Stimulated activated CD4-positive, alpha-beta T cell treated with anti-CD3 and anti-CD28 coated beads, Interleukin-2, amount 100 ng/mL, for 48 hours (primary cell): ENCODE measurements at regions not wholly inside any gene's neighbourhood (a gene's known extent, or its start where the extent isn't known, plus 50 kb on each side); places are given as distances from the start of the nearest gene placed in this dataset.

ENCODE experiments used
- DNase-seq, 2 donors: peaks; one replicate each; pipeline ENCODE4 v3.0.0-alpha.2; 2020

- DNase-seq = peak; percentile 16 to 26
Measured at GRCh38 chr7:21253740-21254687, 173.9 kb upstream of the SP4 start.

DNA sequence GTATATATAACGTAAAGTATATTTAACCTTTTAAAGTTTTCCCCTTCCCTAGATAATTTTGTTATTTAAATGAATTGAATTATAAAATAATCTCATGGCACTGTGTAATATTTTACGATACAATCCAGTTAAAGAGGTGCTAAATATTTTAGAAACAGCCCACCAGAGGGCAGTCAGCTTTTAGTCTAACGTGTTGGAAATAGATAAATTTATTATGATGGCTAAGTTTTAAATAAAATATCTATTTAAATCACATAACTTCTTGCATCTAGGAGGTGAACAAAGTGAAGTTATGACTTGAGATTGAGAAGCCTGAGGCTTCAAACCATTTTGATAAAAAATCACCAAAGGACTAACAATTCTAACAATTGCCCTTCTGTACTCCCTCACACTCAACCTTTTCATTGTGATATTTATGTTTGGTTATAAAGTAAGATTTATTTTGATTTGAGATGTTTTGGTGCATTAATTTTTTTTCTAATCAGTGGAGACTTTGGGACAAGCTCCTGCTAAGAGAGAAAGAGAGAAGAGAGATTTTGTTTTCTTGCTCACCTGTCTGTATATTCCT lies 171.5 kb upstream of the SP4 start:
- DNase-seq = peak in 1 of 2 donors; percentile 5

GRCh38 chr7:21260939-21261338 lies 166.9 kb upstream of the SP4 start:
- no peak for DNase-seq

GRCh38 chr7:21261627-21262594 lies 166.0 kb upstream of the SP4 start:
- DNase-seq = peak; percentile 27 to 28

- DNase-seq = no peak
Measured at GRCh38 chr7:21269021-21269420, 158.9 kb upstream of the SP4 start.

GRCh38 chr7:21276471-21277035 lies 151.3 kb upstream of the SP4 start:
- no peak for DNase-seq

DNA sequence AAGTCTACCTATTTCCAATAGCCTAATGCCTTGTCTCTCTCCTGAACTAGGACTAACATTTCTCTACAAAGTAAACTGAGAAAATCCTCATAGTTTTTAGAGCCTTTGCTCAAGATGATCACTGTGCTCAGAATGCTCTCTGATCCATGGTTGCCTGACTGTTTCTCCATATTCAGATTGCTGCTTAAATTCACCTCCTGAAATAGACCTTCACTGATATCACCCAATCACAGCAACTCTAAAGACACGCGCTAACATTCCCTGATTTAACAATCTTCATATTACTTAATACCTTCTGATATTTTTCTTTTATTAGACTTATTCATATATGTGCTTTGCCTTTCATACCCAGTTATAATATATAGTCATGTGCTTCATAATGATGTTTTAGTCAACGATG lies 148.9 kb upstream of the SP4 start:
- DNase-seq = no peak

GRCh38 chr7:21281193-21281592 lies 146.7 kb upstream of the SP4 start:
- no peak for DNase-seq

DNA sequence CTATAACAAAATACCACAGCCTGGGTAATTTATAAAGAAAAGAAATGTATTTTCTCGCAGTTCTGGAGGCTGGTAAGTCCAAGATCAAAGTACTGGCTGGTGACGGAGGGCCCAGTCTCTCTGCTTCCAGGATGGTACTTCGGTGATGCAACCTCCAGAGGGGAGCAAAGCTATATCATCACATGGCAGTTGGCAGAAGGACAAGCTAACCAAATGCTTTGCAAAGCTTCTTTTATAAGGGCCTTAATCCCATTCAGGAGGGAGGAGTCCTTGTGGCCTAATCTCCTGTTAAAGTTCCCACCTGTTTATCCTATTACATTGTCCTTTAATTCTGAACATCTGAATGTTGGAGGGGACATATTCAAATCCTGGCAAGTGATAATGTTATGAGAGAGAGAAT lies 134.1 kb upstream of the SP4 start:
- DNase-seq = no peak

- no peak for DNase-seq
Measured at GRCh38 chr7:21299766-21300165, 128.1 kb upstream of the SP4 start.

- DNase-seq = no peak
Measured at GRCh38 chr7:21300692-21301091, 127.2 kb upstream of the SP4 start.

DNA sequence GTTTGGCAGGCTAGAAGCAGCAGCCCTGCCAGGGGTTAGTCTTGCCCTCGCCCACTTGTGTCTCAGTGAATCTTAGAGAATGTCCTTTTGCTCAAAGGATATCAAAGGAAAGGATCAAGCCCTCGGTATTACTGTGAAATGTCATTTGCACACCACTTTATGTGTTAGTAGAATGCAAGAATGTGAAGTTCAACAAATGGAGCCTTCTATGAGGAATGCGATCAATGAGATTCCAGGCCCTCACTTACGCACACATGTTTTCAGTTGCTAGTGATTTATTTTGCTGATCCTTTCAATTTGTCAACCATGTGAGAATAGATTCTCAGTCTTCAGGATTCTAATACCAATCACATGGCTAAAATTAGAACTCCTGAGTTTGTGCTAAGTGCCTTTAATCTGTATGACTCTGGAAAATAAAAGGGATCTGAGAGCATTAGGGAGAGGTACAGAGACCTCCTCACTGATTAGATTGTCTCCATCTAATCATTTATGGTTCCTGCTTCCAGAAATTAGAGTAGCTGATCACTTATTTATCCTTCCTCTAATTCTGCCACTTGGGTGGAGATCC lies 123.0 kb upstream of the SP4 start:
- no peak for DNase-seq

GRCh38 chr7:21305455-21306235 lies 122.2 kb upstream of the SP4 start:
- no peak for DNase-seq

- DNase-seq = no peak
Measured at GRCh38 chr7:21314954-21315353, 112.9 kb upstream of the SP4 start.

DNA sequence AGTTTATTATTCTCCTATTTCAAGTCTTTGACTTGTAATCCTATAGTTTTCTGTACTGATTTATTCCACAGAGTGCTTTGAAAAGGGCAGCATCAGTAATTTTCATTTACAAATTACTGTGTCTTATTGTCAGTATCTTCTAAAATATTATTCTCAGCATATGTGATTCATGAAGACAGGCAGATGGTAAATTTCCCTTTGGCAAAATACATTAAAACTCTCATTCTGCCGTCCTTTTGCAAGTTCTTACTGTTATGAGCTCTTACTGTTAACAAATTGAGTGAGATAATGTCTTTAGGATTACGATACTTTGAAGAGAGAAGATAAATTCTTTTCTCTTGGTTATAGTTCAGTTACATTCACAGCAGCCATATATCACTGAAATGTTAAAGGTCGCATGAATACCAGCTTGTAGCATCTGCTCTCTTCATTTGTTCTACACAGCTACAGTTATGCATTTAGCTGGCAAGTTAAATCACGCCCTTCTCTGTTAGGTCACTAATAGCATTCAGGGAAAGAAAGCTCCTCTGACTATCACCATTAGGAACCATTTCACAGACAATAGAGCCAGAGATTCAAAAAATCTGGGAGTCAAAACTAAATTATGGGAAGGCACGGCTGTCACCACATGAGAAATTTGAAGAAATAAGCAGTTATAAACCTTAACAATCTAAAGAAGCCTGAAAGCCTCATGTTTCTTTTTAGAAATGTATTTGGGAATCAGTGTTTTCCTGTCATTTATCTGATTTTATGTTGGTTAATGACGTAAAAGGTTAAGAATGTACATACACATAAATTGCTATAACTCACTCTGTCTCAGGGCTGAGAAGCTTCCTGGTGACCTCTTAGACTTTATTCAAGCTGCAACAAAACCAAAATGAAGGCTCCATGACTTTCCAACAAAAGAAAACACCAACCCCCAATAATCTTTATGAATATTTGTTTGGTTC lies 109.6 kb upstream of the SP4 start:
- no peak for DNase-seq

GRCh38 chr7:21318916-21319270 lies 109.0 kb upstream of the SP4 start:
- no peak for DNase-seq

GRCh38 chr7:21326241-21326640 lies 101.6 kb upstream of the SP4 start:
- DNase-seq = no peak

- no peak for DNase-seq
Measured at GRCh38 chr7:21326921-21327320, 101.0 kb upstream of the SP4 start.

DNA sequence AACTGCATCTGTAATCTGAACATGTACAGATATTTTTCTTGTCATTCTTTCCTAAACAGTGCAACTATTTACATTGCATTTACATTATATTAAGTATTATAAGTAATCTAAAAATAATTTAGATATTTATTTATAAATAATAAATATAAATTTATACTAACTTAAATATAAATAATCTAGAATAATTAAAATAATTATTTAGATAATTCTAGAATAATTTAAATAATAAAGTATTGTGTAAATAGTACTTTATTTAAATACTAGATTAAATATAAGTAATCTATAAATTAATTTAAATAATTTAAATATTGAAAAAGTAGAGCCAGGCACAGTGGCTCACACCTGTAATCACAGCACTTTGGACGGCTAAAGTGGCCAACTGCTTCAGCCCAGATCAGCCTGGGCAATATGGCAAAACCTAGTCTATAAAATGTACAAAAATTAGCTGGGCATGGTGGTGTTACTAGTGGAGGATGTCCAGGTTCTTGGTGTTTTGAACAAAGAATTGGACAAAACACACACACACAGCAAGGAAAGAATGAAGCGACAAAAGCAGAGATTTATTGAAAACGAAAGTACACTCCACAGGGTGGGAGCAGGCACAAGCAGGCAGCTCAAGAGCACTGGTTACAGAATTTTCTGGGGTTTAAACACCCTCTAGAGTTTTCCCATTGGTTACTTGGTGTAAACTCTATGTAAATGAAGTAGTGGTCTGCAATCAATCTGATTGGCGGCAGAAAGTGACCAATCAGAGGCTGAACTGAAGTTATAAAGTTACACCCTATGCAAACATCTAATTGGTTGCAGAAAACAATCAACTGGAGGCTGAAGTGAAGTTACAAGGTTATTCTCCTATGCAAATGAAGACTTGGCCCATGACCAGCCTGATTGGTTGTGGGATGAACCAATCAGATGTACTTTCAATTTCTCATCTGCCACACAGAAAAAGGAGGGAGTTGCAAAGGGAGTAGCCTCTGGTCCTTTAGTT lies 100.2 kb upstream of the SP4 start:
- no peak for DNase-seq
